Lower leg skin (tissue), 4 donors: ENCODE measurements at regions not wholly inside any gene's neighbourhood (a gene's known extent, or its start where the extent isn't known, plus 50 kb on each side); places are given as distances from the start of the nearest gene placed in this dataset.

Source experiments
- DNase-seq, 2 donors: peaks; one replicate each; pipeline ENCODE4 v3.0.0-alpha.2; 2019; ENCODE audit warnings: low spot score in 2 of 2
- H3K4me3 ChIP-seq: fragments of 200-600 bp; sonication (generic); 2 replicates; pipeline ENCODE4 v1.5.1; 2017; ENCODE audit warnings: mild to moderate bottlenecking, low read depth; ENCODE audit not compliant: poor library complexity, severe bottlenecking
- POLR2A ChIP-seq, 2 donors: fragments of 450-650 bp; IDR thresholded peaks; one replicate each; pipeline ENCODE4 v1.6.1; 2016 to 2017; ENCODE audit warnings: antibody characterized with exemption in 2 of 2, mild to moderate bottlenecking in 1 of 2, moderate library complexity in 1 of 2
- WGBS, 2 donors: methylation state at CpG; one replicate each; pipeline ENCODE4 v1.1.5; 2018; 5-methylcytosine and 5-hydroxymethylcytosine counted together
- intact Hi-C: fragments of 100-400 bp; cut with DNase I; formaldehyde crosslinking; loops from one replicate; pipeline ENCODE4 v1.15.0; 2023; ENCODE audit warnings: low total_unique reads
- TF ChIP-seq, protein P1 (sequence below), 3 donors: fragments of 450-650 bp; IDR thresholded peaks; one replicate each; pipeline ENCODE4 v1.5.1; 2016; ENCODE audit warnings: antibody characterized with exemption in 3 of 3, mild to moderate bottlenecking in 3 of 3, moderate library complexity in 2 of 3

DNA sequence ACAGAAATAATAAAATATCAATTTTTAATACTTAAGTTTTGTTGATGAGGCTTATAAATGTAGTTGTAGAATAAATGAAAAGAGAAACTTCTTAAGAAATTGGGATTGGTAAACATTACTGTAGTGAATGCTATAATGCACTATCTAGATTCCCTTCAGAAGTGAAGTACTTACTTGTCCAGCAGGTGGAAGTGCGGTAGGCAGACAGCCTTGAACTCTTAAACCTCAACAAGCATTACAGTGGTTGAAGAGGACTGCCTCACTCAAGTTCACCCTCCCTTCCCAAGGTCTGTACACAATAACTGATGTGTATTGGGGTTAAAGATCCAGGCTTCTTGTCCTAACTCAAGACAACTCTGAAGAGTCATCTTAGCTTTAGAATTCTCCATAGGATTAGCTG, 931.0 kb upstream of the LRRTM1 start:
- 75 to 85% methylated on average over 1 of the region's 1 CpG for WGBS, 2 donors
- DNase-seq = no peak
- TF ChIP-seq POLR2A (IDR thresholded peaks at IDR 0.05) = no peak
- TF ChIP-seq, protein P1, sequence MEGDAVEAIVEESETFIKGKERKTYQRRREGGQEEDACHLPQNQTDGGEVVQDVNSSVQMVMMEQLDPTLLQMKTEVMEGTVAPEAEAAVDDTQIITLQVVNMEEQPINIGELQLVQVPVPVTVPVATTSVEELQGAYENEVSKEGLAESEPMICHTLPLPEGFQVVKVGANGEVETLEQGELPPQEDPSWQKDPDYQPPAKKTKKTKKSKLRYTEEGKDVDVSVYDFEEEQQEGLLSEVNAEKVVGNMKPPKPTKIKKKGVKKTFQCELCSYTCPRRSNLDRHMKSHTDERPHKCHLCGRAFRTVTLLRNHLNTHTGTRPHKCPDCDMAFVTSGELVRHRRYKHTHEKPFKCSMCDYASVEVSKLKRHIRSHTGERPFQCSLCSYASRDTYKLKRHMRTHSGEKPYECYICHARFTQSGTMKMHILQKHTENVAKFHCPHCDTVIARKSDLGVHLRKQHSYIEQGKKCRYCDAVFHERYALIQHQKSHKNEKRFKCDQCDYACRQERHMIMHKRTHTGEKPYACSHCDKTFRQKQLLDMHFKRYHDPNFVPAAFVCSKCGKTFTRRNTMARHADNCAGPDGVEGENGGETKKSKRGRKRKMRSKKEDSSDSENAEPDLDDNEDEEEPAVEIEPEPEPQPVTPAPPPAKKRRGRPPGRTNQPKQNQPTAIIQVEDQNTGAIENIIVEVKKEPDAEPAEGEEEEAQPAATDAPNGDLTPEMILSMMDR (IDR thresholded peaks at IDR 0.05) = no peak
- intact Hi-C loops = no loop called here
- no peak overlapping the region for H3K4me3 ChIP-seq

DNA sequence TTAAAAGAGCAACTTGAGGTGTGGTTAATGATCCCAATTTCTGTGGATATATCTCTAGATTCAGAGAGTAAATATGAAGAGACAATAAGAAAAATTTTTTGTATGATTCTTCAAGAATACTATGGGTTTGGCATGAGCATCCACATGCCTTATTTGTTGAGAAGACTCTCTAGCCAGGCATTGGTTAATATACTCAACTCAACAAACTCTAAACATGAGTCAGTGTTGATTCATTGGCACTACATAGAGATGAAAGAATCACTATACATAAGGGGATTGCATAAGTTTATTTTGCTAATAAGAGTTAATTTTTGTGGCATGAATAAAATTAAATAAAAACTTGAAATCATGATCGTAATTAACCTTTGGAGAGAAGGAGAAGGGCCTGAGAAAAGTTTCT, 930.2 kb upstream of the LRRTM1 start:
- WGBS, 2 donors = 70 to 81% methylated on average over 1 of the region's 1 CpG
- DNase-seq = no peak
- intact Hi-C loops = no loop called here
- H3K4me3 ChIP-seq = no peak overlapping the region
- TF ChIP-seq POLR2A (IDR thresholded peaks at IDR 0.05) = no peak
- TF ChIP-seq, protein P1 (IDR thresholded peaks at IDR 0.05) = no peak

DNA sequence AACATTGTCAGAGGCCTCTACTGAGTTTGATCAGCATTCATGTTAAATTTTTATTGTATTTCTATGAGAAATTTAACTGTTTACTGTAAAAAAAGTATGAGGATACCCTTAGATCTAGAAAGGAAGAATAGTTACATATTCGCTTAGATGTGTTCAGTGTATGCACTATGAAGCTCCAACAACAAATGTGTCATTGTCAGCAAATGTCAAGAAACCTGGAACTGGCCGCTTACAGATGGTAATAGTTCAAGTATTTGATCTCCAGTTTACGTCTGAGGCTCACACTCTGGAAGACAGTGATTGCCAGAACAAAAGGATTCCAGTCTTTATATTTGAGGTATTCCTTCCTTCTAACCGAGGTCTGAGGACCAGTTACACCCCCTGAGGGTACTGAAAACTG, 921.2 kb upstream of the LRRTM1 start:
- TF ChIP-seq, protein P1 (IDR thresholded peaks at IDR 0.05) = no peak
- no peak for TF ChIP-seq POLR2A (IDR thresholded peaks at IDR 0.05)
- no peak for DNase-seq
- intact Hi-C loops = no loop called here
- no peak overlapping the region for H3K4me3 ChIP-seq
- 50 to 51% methylated on average over 4 of the region's 4 CpGs for WGBS, 2 donors

DNA sequence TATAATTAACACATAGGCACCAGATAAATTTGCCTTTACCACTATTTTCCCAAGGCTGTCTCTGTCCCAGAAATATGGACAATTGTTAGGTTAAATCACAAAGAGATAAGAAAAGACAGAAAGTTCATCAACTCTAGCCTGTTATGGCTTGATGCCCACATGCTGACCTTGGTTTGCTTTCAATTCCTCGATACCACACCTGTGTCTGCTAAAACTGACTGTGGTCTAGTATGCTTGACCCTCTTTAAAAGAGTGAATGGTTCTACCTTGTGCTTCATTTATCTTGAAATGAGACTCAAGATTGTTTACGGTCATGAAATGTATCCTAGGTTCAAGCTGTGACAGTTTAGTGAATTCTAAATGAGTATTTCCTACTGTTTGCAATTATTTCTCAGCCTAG, 909.0 kb upstream of the LRRTM1 start:
- intact Hi-C loops = no loop called here
- no peak overlapping the region for H3K4me3 ChIP-seq
- DNase-seq = no peak
- 89% methylated on average over 2 of the region's 2 CpGs for WGBS, 2 donors
- no peak for TF ChIP-seq POLR2A (IDR thresholded peaks at IDR 0.05)
- TF ChIP-seq, protein P1 (IDR thresholded peaks at IDR 0.05) = no peak

DNA sequence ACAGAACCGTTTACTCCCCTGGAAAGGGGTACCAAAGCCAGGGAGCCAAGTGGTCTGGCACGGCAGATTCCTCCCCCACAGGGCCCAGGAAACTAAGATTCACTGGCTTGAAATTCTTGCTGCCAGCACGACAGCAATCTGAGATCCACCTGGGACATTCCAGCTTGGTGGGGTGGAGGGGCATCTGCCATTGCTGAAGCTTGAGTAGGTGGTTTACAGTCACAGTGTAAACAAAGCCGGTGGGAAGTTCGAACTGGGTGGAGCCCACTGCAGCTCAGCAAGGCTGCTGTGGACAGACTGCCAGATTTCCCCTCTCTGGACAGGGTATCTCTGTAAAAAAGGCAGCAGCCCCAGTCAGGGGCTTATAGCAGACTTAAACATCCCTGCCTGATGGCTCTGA, 901.7 kb upstream of the LRRTM1 start:
- peak in 1 of 2 donors; percentile 73 for DNase-seq
- intact Hi-C loops = no loop called here
- TF ChIP-seq, protein P1 (IDR thresholded peaks at IDR 0.05) = no peak
- no peak for TF ChIP-seq POLR2A (IDR thresholded peaks at IDR 0.05)
- 74 to 79% methylated on average over 5 of the region's 5 CpGs for WGBS, 2 donors
- H3K4me3 ChIP-seq = no peak overlapping the region

DNA sequence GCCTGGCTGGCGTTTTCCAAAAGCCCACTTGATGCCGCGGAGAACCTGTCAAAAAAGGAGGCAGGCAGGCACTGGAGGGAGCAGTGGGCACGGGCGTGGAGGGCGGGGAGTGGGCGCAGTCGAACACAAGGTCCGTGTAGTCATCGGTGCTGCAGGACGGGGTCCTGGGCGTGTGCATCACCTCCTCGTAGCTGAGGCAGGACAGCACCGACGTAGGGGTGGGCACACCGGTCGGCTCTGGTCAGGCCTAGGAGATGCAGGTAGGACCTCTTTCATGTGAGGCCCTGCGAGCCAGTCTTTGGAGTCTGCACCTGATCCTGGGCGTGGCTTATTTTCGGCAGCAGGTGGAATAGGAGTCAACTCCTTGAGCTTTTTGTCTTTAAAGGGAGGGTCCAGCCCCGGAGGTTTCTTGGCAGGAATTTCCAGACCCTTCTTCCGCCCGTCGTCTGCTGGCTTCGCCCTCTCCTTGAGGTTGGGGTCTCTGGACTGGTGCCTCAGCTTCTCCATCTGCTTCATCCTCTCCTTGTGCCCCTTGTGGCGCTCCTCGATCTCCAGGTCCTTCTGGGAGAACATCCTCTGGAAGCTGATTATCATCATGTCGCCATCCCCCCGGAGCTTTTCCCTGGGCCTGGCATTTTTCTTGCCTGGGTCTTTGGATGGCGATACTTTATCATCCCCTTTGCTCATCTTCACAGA, 892.5 kb upstream of the LRRTM1 start:
- DNase-seq = peak in 1 of 2 donors; percentile 77
- no peak for TF ChIP-seq POLR2A (IDR thresholded peaks at IDR 0.05)
- TF ChIP-seq, protein P1 (IDR thresholded peaks at IDR 0.05) = no peak
- 93 to 96% methylated on average over 28 to 30 of the region's 30 CpGs for WGBS, 2 donors
- intact Hi-C loops = no loop called here
- no peak overlapping the region for H3K4me3 ChIP-seq
